ENCODE measurements at regions not wholly inside any gene's neighbourhood (a gene's known extent, or its start where the extent isn't known, plus 50 kb on each side); places are given as distances from the start of the nearest gene placed in this dataset.

- Histone ChIP-seq H4K20me1 (ENCODE audit: insufficient read depth, low read length, poor library complexity, severe bottlenecking) (no peaks in the 10 kb centered on the region), H3K4me3 (ENCODE audit: low read length, poor library complexity, severe bottlenecking) (no peak overlapping the region), H3K4me1 (ENCODE audit: insufficient read depth, low read length, poor library complexity, severe bottlenecking) (no peaks in the 10 kb centered on the region), H3F3A (ENCODE audit: low read depth) (no peaks in the 10 kb centered on the region), H3K27me3 (ENCODE audit: insufficient read depth, low read length, poor library complexity, severe bottlenecking) (peaks cover 9% of the 10 kb centered on the region), H3K9me2 (replicated peaks; ENCODE audit: low read depth, low read length) (no peaks in the 10 kb centered on the region), H3K79me2 (ENCODE audit: insufficient read depth, low read length) (no peaks in the 10 kb centered on the region), H3K4me2 (ENCODE audit: low read depth, low read length, poor library complexity, severe bottlenecking) (no peak overlapping the region), H3K36me3 (ENCODE audit: insufficient read depth, low read length) (no peaks in the 10 kb centered on the region), H3K9ac (ENCODE audit: low read depth, low read length, poor library complexity, severe bottlenecking) (no peak overlapping the region), H3K9me3 (ENCODE audit: insufficient read depth, low read depth, low read length) (no peaks in the 10 kb centered on the region), H2AFZ (ENCODE audit: low read length) (no peak overlapping the region)
- no peak for TF ChIP-seq EZH2phosphoT487 (IDR thresholded peaks at IDR 0.05; ENCODE audit: borderline replicate concordance)
- TF ChIP-seq, protein P1, sequence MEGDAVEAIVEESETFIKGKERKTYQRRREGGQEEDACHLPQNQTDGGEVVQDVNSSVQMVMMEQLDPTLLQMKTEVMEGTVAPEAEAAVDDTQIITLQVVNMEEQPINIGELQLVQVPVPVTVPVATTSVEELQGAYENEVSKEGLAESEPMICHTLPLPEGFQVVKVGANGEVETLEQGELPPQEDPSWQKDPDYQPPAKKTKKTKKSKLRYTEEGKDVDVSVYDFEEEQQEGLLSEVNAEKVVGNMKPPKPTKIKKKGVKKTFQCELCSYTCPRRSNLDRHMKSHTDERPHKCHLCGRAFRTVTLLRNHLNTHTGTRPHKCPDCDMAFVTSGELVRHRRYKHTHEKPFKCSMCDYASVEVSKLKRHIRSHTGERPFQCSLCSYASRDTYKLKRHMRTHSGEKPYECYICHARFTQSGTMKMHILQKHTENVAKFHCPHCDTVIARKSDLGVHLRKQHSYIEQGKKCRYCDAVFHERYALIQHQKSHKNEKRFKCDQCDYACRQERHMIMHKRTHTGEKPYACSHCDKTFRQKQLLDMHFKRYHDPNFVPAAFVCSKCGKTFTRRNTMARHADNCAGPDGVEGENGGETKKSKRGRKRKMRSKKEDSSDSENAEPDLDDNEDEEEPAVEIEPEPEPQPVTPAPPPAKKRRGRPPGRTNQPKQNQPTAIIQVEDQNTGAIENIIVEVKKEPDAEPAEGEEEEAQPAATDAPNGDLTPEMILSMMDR (conservative IDR thresholded peaks at IDR 0.05; ENCODE audit: low read length): no peak
Measured at GRCh38 chr15:96097661-96098060, 232.8 kb upstream of the NR2F2 start.

- no peaks in the 10 kb centered on the region for H3K4me1 ChIP-seq (ENCODE audit: insufficient read depth, low read length, poor library complexity, severe bottlenecking)
- H3K9me3 ChIP-seq (ENCODE audit: insufficient read depth, low read depth, low read length): no peaks in the 10 kb centered on the region
- no peak for TF ChIP-seq EZH2phosphoT487 (IDR thresholded peaks at IDR 0.05; ENCODE audit: borderline replicate concordance)
- TF ChIP-seq, protein P1 (conservative IDR thresholded peaks at IDR 0.05; ENCODE audit: low read length): no peak
- H3K9me2 ChIP-seq (replicated peaks; ENCODE audit: low read depth, low read length): no peaks in the 10 kb centered on the region
- no peaks in the 10 kb centered on the region for H3K79me2 ChIP-seq (ENCODE audit: insufficient read depth, low read length)
- H3K4me2 ChIP-seq (ENCODE audit: low read depth, low read length, poor library complexity, severe bottlenecking): no peak overlapping the region
- H4K20me1 ChIP-seq (ENCODE audit: insufficient read depth, low read length, poor library complexity, severe bottlenecking): no peaks in the 10 kb centered on the region
- no peak overlapping the region for H3K9ac ChIP-seq (ENCODE audit: low read depth, low read length, poor library complexity, severe bottlenecking)
- H2AFZ ChIP-seq (ENCODE audit: low read length): no peak overlapping the region
- H3K27me3 ChIP-seq (ENCODE audit: insufficient read depth, low read length, poor library complexity, severe bottlenecking): no peaks in the 10 kb centered on the region
- no peaks in the 10 kb centered on the region for H3K36me3 ChIP-seq (ENCODE audit: insufficient read depth, low read length)
- no peak overlapping the region for H3K4me3 ChIP-seq (ENCODE audit: low read length, poor library complexity, severe bottlenecking)
- H3F3A ChIP-seq (ENCODE audit: low read depth): no peaks in the 10 kb centered on the region
Measured at GRCh38 chr15:96102631-96103030, 227.9 kb upstream of the NR2F2 start.

GRCh38 chr15:96106181-96106580, 224.3 kb upstream of the NR2F2 start:
- H3K27me3 ChIP-seq (ENCODE audit: insufficient read depth, low read length, poor library complexity, severe bottlenecking): no peaks in the 10 kb centered on the region
- no peaks in the 10 kb centered on the region for H4K20me1 ChIP-seq (ENCODE audit: insufficient read depth, low read length, poor library complexity, severe bottlenecking)
- no peak overlapping the region for H3K4me2 ChIP-seq (ENCODE audit: low read depth, low read length, poor library complexity, severe bottlenecking)
- H3K4me1 ChIP-seq (ENCODE audit: insufficient read depth, low read length, poor library complexity, severe bottlenecking): no peaks in the 10 kb centered on the region
- TF ChIP-seq, protein P1 (conservative IDR thresholded peaks at IDR 0.05; ENCODE audit: low read length): no peak
- TF ChIP-seq EZH2phosphoT487 (IDR thresholded peaks at IDR 0.05; ENCODE audit: borderline replicate concordance): no peak
- no peaks in the 10 kb centered on the region for H3K36me3 ChIP-seq (ENCODE audit: insufficient read depth, low read length)
- no peaks in the 10 kb centered on the region for H3K9me3 ChIP-seq (ENCODE audit: insufficient read depth, low read depth, low read length)
- no peak overlapping the region for H3K4me3 ChIP-seq (ENCODE audit: low read length, poor library complexity, severe bottlenecking)
- H2AFZ ChIP-seq (ENCODE audit: low read length): no peak overlapping the region
- H3K9me2 ChIP-seq (replicated peaks; ENCODE audit: low read depth, low read length): no peaks in the 10 kb centered on the region
- no peaks in the 10 kb centered on the region for H3K79me2 ChIP-seq (ENCODE audit: insufficient read depth, low read length)
- H3K9ac ChIP-seq (ENCODE audit: low read depth, low read length, poor library complexity, severe bottlenecking): no peak overlapping the region
- H3F3A ChIP-seq (ENCODE audit: low read depth): no peaks in the 10 kb centered on the region
